Activated CD8-positive, alpha-beta T cell treated with anti-CD3 and anti-CD28 coated beads for 36 hours (primary cell): ENCODE measurements at regions not wholly inside any gene's neighbourhood (a gene's known extent, or its start where the extent isn't known, plus 50 kb on each side); places are given as distances from the start of the nearest gene placed in this dataset.

Source experiments
- ATAC-seq: fragments of 200-7000 bp; cut with Tn5 transposase; one replicate; pipeline ENCODE4 v1.10.0; 2021; ENCODE audit warnings: mild to moderate bottlenecking, moderate library complexity
- CTCF ChIA-PET: fragments of 350-600 bp; sonication (Branson Sonifier 250); formaldehyde crosslinking; loops from one replicate; lab custom pipeline; 2021; ENCODE audit warnings: antibody characterized with exemption; lab: Charles Lee
- POLR2A ChIA-PET: fragments of 350-600 bp; sonication (Branson Sonifier 250); formaldehyde crosslinking; loops from one replicate; lab custom pipeline; 2021; ENCODE audit warnings: antibody characterized with exemption; lab: Charles Lee
- DNase-seq: peaks from one replicate; pipeline ENCODE4 v3.0.0-alpha.2; 2020
- H3K27ac Mint-ChIP-seq: one replicate; pipeline ENCODE4 v1.8.0; 2021; ENCODE audit warnings: mild to moderate bottlenecking, mixed read lengths
- H3K27me3 Mint-ChIP-seq: one replicate; pipeline ENCODE4 v1.8.0; 2021; ENCODE audit warnings: mixed read lengths
- H3K36me3 Mint-ChIP-seq: one replicate; pipeline ENCODE4 v1.8.0; 2021; ENCODE audit warnings: low read depth, mixed read lengths
- H3K4me1 Mint-ChIP-seq: one replicate; pipeline ENCODE4 v1.8.0; 2021; ENCODE audit warnings: low read depth, mixed read lengths
- H3K4me3 Mint-ChIP-seq: one replicate; pipeline ENCODE4 v1.8.0; 2021; ENCODE audit warnings: mild to moderate bottlenecking, moderate library complexity, mixed read lengths
- H3K9me3 Mint-ChIP-seq: one replicate; pipeline ENCODE4 v1.8.0; 2021; ENCODE audit warnings: mixed read lengths
- intact Hi-C: fragments of 100-400 bp; cut with micrococcal nuclease; formaldehyde crosslinking; loops from one replicate; pipeline ENCODE4 v1.10.0; 2022
- TF ChIP-seq, protein P1 (sequence below): fragments of 200-600 bp; IDR thresholded peaks from one replicate; pipeline ENCODE4 v1.8.0; 2022; ENCODE audit warnings: antibody characterized with exemption, mild to moderate bottlenecking

- Mint-ChIP-seq H3K27ac (no peak overlapping the region), H3K4me1 (no peaks in the 10 kb centered on the region), H3K4me3 (no peak overlapping the region), H3K27me3 (peaks cover 7% of the 10 kb centered on the region), H3K9me3 (no peaks in the 10 kb centered on the region), H3K36me3 (no peaks in the 10 kb centered on the region)
- CTCF ChIA-PET: interaction anchor here (0.9 kb wide), 1 partner anchor 9 kb away, joined by 3 read pairs; no protein-coding TSS in a partner anchor
- TF ChIP-seq, protein P1, sequence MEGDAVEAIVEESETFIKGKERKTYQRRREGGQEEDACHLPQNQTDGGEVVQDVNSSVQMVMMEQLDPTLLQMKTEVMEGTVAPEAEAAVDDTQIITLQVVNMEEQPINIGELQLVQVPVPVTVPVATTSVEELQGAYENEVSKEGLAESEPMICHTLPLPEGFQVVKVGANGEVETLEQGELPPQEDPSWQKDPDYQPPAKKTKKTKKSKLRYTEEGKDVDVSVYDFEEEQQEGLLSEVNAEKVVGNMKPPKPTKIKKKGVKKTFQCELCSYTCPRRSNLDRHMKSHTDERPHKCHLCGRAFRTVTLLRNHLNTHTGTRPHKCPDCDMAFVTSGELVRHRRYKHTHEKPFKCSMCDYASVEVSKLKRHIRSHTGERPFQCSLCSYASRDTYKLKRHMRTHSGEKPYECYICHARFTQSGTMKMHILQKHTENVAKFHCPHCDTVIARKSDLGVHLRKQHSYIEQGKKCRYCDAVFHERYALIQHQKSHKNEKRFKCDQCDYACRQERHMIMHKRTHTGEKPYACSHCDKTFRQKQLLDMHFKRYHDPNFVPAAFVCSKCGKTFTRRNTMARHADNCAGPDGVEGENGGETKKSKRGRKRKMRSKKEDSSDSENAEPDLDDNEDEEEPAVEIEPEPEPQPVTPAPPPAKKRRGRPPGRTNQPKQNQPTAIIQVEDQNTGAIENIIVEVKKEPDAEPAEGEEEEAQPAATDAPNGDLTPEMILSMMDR: no peak
- POLR2A ChIA-PET: interaction anchor here (0.8 kb wide), 1 partner anchor 13 kb away, joined by 3 read pairs; no protein-coding TSS in a partner anchor
- intact Hi-C loops: no loop called here
- DNase-seq (no peak), ATAC-seq (no peak)
Measured at GRCh38 chr4:143083756-143084472, 100.8 kb upstream of the USP38 start.

- intact Hi-C loops: no loop called here
Measured at GRCh38 chr4:143084566-143084965, 100.2 kb upstream of the USP38 start.

GRCh38 chr4:143085224-143085623, 99.5 kb upstream of the USP38 start:
- intact Hi-C loops: no loop called here
- TF ChIP-seq, protein P1: no peak
- POLR2A ChIA-PET: no interaction called here
- CTCF ChIA-PET: no interaction called here
- no peak for ATAC-seq
- Mint-ChIP-seq H3K4me1 (no peaks in the 10 kb centered on the region), H3K27me3 (peaks cover 2% of the 10 kb centered on the region), H3K36me3 (no peaks in the 10 kb centered on the region), H3K9me3 (no peaks in the 10 kb centered on the region), H3K27ac (no peak overlapping the region), H3K4me3 (no peak overlapping the region)
- no peak for DNase-seq

More at GRCh38 chr4:143084566-143084965, 100.2 kb upstream of the USP38 start:
- H3K27ac Mint-ChIP-seq: no peak overlapping the region
- TF ChIP-seq, protein P1: no peak
- peaks cover 5% of the 10 kb centered on the region for H3K27me3 Mint-ChIP-seq
- H3K9me3 Mint-ChIP-seq: no peaks in the 10 kb centered on the region
- H3K36me3 Mint-ChIP-seq: no peaks in the 10 kb centered on the region
- H3K4me3 Mint-ChIP-seq: no peak overlapping the region
- H3K4me1 Mint-ChIP-seq: no peaks in the 10 kb centered on the region
- ATAC-seq (no peak), DNase-seq (no peak)
- ChIA-PET POLR2A (no interaction called here), CTCF (interaction anchor here (0.9 kb wide), 1 partner anchor 9 kb away, joined by 3 read pairs; no protein-coding TSS in a partner anchor)

GRCh38 chr4:143085659-143086058, 99.1 kb upstream of the USP38 start:
- TF ChIP-seq, protein P1: no peak
- CTCF ChIA-PET: no interaction called here
- Mint-ChIP-seq H3K4me3 (no peak overlapping the region), H3K27ac (no peak overlapping the region), H3K4me1 (no peaks in the 10 kb centered on the region), H3K36me3 (no peaks in the 10 kb centered on the region), H3K9me3 (no peaks in the 10 kb centered on the region), H3K27me3 (peaks cover 2% of the 10 kb centered on the region)
- no peak for ATAC-seq
- POLR2A ChIA-PET: no interaction called here
- intact Hi-C loops: no loop called here
- no peak for DNase-seq

DNA sequence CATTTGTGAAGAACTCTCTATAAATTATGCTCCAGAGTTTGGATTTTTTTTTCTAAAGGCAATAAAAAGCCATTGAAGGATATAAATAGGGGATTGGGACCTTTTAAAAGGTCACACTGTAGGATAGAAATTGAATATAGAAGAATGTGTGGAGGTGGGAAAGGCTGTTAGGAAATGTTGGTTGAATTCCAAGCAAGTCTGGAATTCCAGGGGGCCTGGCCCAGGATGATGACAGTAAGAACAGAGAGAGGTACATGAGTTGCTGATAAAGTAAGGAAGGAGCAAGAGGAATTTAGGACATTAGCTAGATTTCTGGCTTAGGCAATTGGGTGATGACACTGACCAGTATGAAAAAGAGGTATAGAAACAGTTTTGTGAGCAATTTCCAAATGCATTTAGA, 95.4 kb upstream of the USP38 start:
- no peaks in the 10 kb centered on the region for H3K27me3 Mint-ChIP-seq
- TF ChIP-seq, protein P1: no peak
- intact Hi-C loops: no loop called here
- H3K27ac Mint-ChIP-seq: no peak overlapping the region
- no peaks in the 10 kb centered on the region for H3K4me1 Mint-ChIP-seq
- CTCF ChIA-PET: no interaction called here
- ATAC-seq: no peak
- POLR2A ChIA-PET: no interaction called here
- DNase-seq: no peak
- no peaks in the 10 kb centered on the region for H3K36me3 Mint-ChIP-seq
- no peaks in the 10 kb centered on the region for H3K9me3 Mint-ChIP-seq
- H3K4me3 Mint-ChIP-seq: no peak overlapping the region
